Nephron (organoid): ENCODE measurements at regions not wholly inside any gene's neighbourhood (a gene's known extent, or its start where the extent isn't known, plus 50 kb on each side); places are given as distances from the start of the nearest gene placed in this dataset.

Experiments
- H3K27ac Mint-ChIP-seq, 3 experiments: 2 replicates each; pipeline ENCODE4 v1.8.0; 2020; ENCODE audit warnings: mixed read lengths in 3 of 3, mild to moderate bottlenecking in 2 of 3, moderate library complexity in 1 of 3
- H3K27me3 Mint-ChIP-seq: 2 replicates; pipeline ENCODE4 v1.8.0; 2021; ENCODE audit warnings: low read depth, mild to moderate bottlenecking, moderate library complexity, mixed read lengths
- H3K36me3 Mint-ChIP-seq: 2 replicates; pipeline ENCODE4 v1.8.0; 2020; ENCODE audit warnings: low read depth, mixed read lengths
- H3K4me1 Mint-ChIP-seq: 2 replicates; pipeline ENCODE4 v1.8.0; 2020; ENCODE audit warnings: mixed read lengths
- H3K4me3 Mint-ChIP-seq, 3 experiments: 2 replicates each; pipeline ENCODE4 v1.8.0; 2020; ENCODE audit warnings: mild to moderate bottlenecking in 3 of 3, mixed read lengths in 3 of 3, moderate library complexity in 2 of 3
- H3K9me3 Mint-ChIP-seq: 2 replicates; pipeline ENCODE4 v1.8.0; 2020; ENCODE audit warnings: mixed read lengths
- CTCF ChIP-seq, 3 experiments: fragments of 200-600 bp; sonication (generic); IDR thresholded peaks; one replicate each; pipeline ENCODE4 v1.5.0; 2021; ENCODE audit warnings: antibody characterized with exemption in 3 of 3; ENCODE audit not compliant: unreplicated experiment in 3 of 3

GRCh38 chr2:118443596-118443995 is 355.3 kb downstream of the INSIG2 start:
- no peaks in the 10 kb centered on the region for H3K27me3 Mint-ChIP-seq

GRCh38 chr2:118442996-118443553 is 354.8 kb downstream of the INSIG2 start:
- H3K27me3 Mint-ChIP-seq, result no peaks in the 10 kb centered on the region

More at GRCh38 chr2:118443596-118443995, 355.3 kb downstream of the INSIG2 start:
- Mint-ChIP-seq H3K36me3 (no peaks in the 10 kb centered on the region), H3K9me3 (no peaks in the 10 kb centered on the region), H3K4me3 (no peak overlapping the region), H3K27ac (no peak overlapping the region), H3K4me1 (no peaks in the 10 kb centered on the region)
- no peak for TF ChIP-seq CTCF (IDR thresholded peaks at IDR 0.05; ENCODE audit: unreplicated experiment in 3 of 3)

GRCh38 chr2:118442046-118442445 is 353.8 kb downstream of the INSIG2 start:
- no peak for TF ChIP-seq CTCF (IDR thresholded peaks at IDR 0.05; ENCODE audit: unreplicated experiment in 3 of 3)

More at GRCh38 chr2:118442996-118443553, 354.8 kb downstream of the INSIG2 start:
- Mint-ChIP-seq H3K4me1 (no peaks in the 10 kb centered on the region), H3K36me3 (no peaks in the 10 kb centered on the region), H3K4me3 (no peak overlapping the region), H3K9me3 (no peaks in the 10 kb centered on the region), H3K27ac (no peak overlapping the region)
- TF ChIP-seq CTCF (IDR thresholded peaks at IDR 0.05; ENCODE audit: unreplicated experiment in 3 of 3), result no peak

GRCh38 chr2:118440404-118441098 is 352.3 kb downstream of the INSIG2 start:
- H3K36me3 Mint-ChIP-seq, result no peaks in the 10 kb centered on the region
- no peak overlapping the region for H3K27ac Mint-ChIP-seq
- TF ChIP-seq CTCF (IDR thresholded peaks at IDR 0.05; ENCODE audit: unreplicated experiment in 3 of 3), result no peak
- no peaks in the 10 kb centered on the region for H3K27me3 Mint-ChIP-seq
- H3K9me3 Mint-ChIP-seq, result peaks cover 2% of the 10 kb centered on the region
- no peaks in the 10 kb centered on the region for H3K4me1 Mint-ChIP-seq
- H3K4me3 Mint-ChIP-seq, result no peak overlapping the region

More at GRCh38 chr2:118442046-118442445, 353.8 kb downstream of the INSIG2 start:
- H3K4me1 Mint-ChIP-seq, result no peaks in the 10 kb centered on the region
- no peaks in the 10 kb centered on the region for H3K27me3 Mint-ChIP-seq
- H3K4me3 Mint-ChIP-seq, result no peak overlapping the region
- no peaks in the 10 kb centered on the region for H3K36me3 Mint-ChIP-seq
- H3K27ac Mint-ChIP-seq, result no peak overlapping the region
- peaks cover 2% of the 10 kb centered on the region for H3K9me3 Mint-ChIP-seq

- Mint-ChIP-seq H3K27me3 (no peaks in the 10 kb centered on the region), H3K27ac (no peak overlapping the region), H3K9me3 (peaks cover 2% of the 10 kb centered on the region), H3K4me3 (no peak overlapping the region), H3K4me1 (peaks cover 6% of the 10 kb centered on the region), H3K36me3 (no peaks in the 10 kb centered on the region)
- no peak for TF ChIP-seq CTCF (IDR thresholded peaks at IDR 0.05; ENCODE audit: unreplicated experiment in 3 of 3)
Observed at GRCh38 chr2:118437501-118437900, 349.2 kb downstream of the INSIG2 start.

GRCh38 chr2:118431997-118432396 is 343.7 kb downstream of the INSIG2 start:
- no peak overlapping the region for H3K4me3 Mint-ChIP-seq

More at GRCh38 chr2:118431997-118432396, 343.7 kb downstream of the INSIG2 start:
- no peak overlapping the region for H3K27ac Mint-ChIP-seq
- peaks cover 11% of the 10 kb centered on the region for H3K4me1 Mint-ChIP-seq
- no peaks in the 10 kb centered on the region for H3K36me3 Mint-ChIP-seq
- no peak for TF ChIP-seq CTCF (IDR thresholded peaks at IDR 0.05; ENCODE audit: unreplicated experiment in 3 of 3)
- H3K9me3 Mint-ChIP-seq, result no peaks in the 10 kb centered on the region
- H3K27me3 Mint-ChIP-seq, result peaks cover 8% of the 10 kb centered on the region
